ENCODE measurements at regions not wholly inside any gene's neighbourhood (a gene's known extent, or its start where the extent isn't known, plus 50 kb on each side); places are given as distances from the start of the nearest gene placed in this dataset.
"Not testable (repeated sequence)": the region's sequence is repeated elsewhere in the genome, so short reads cannot be mapped to it uniquely, and the experiment has no call there.

- peak in 1 of 9 donors; percentile 14 for TF ChIP-seq CTCF (IDR thresholded peaks at IDR 0.05)
- H3K4me1 ChIP-seq; H3K36me3 ChIP-seq; H3K27me3 ChIP-seq; H3K4me3 ChIP-seq; H3K27ac ChIP-seq; ATAC-seq; H3K9me3 ChIP-seq; DNase-seq; intact Hi-C loops (cut with DNase I): not testable (repeated sequence)
- WGBS, 2 donors = 24 to 28% methylated on average over 8 to 11 of the region's 16 CpGs
Observed at GRCh38 chr16:33938097-33938496, 478.7 kb downstream of the TP53TG3F start.

GRCh38 chr16:33961536-33961935, 502.1 kb downstream of the TP53TG3F start:
- intact Hi-C loops (cut with DNase I); DNase-seq; H3K4me3 ChIP-seq; H3K36me3 ChIP-seq; H3K9me3 ChIP-seq; H3K27ac ChIP-seq; H3K4me1 ChIP-seq; H3K27me3 ChIP-seq; ATAC-seq: not testable (repeated sequence)
- WGBS, 2 donors = 11 to 57% methylated on average over 1 to 2 of the region's 7 CpGs

- intact Hi-C loops (cut with DNase I); H3K27ac ChIP-seq; H3K36me3 ChIP-seq; H3K9me3 ChIP-seq; DNase-seq; H3K4me1 ChIP-seq; ATAC-seq; H3K4me3 ChIP-seq; H3K27me3 ChIP-seq: not testable (repeated sequence)
- no CpG with 5 or more reads among the region's 2 CpGs for WGBS, 2 donors
Observed at GRCh38 chr16:33965534-33965933, 506.1 kb downstream of the TP53TG3F start.

- not testable (repeated sequence) for DNase-seq, ATAC-seq
Observed at GRCh38 chr16:33966855-33967254, 507.4 kb downstream of the TP53TG3F start.

GRCh38 chr16:33974557-33974956, 515.1 kb downstream of the TP53TG3F start:
- H3K36me3 ChIP-seq; H3K27ac ChIP-seq; intact Hi-C loops (cut with DNase I); H3K9me3 ChIP-seq; H3K4me1 ChIP-seq; H3K4me3 ChIP-seq; H3K27me3 ChIP-seq; DNase-seq: not testable (repeated sequence)
- no CpG with 5 or more reads among the region's 8 CpGs for WGBS, 2 donors
- peak in 1 of 8 donors; percentile 4 for ATAC-seq

More at GRCh38 chr16:33966855-33967254, 507.4 kb downstream of the TP53TG3F start:
- H3K9me3 ChIP-seq; H3K27ac ChIP-seq; H3K36me3 ChIP-seq; H3K4me1 ChIP-seq; H3K27me3 ChIP-seq; intact Hi-C loops (cut with DNase I); H3K4me3 ChIP-seq: not testable (repeated sequence)
- WGBS, 2 donors = 54 to 74% methylated on average over 1 of the region's 2 CpGs

- H3K27ac ChIP-seq; H3K9me3 ChIP-seq; DNase-seq; H3K27me3 ChIP-seq; H3K4me1 ChIP-seq; H3K36me3 ChIP-seq; ATAC-seq; intact Hi-C loops (cut with DNase I); H3K4me3 ChIP-seq: not testable (repeated sequence)
- WGBS, 2 donors = no CpG with 5 or more reads among the region's 55 CpGs
Observed at GRCh38 chr16:33975744-33976143, 516.3 kb downstream of the TP53TG3F start.

- H3K4me3 ChIP-seq; H3K27me3 ChIP-seq; H3K4me1 ChIP-seq; ATAC-seq; DNase-seq; H3K9me3 ChIP-seq; H3K36me3 ChIP-seq; intact Hi-C loops (cut with DNase I); H3K27ac ChIP-seq: not testable (repeated sequence)
- WGBS, 2 donors = 80 to 82% methylated on average over 14 to 19 of the region's 25 CpGs
Observed at GRCh38 chr16:33976521-33976920, 517.1 kb downstream of the TP53TG3F start.

GRCh38 chr16:33978784-33979183, 519.4 kb downstream of the TP53TG3F start:
- H3K27me3 ChIP-seq; H3K4me3 ChIP-seq; intact Hi-C loops (cut with DNase I); H3K27ac ChIP-seq; H3K4me1 ChIP-seq; H3K36me3 ChIP-seq; H3K9me3 ChIP-seq: not testable (repeated sequence)
- WGBS, 2 donors = 58% methylated on average over 2 of the region's 6 CpGs; no CpG with 5 or more reads in 1 of the 2 donors
- DNase-seq = peak; percentile 13 to 34
- peak; percentile 83 to 97 (median 92) for ATAC-seq

- H3K9me3 ChIP-seq; DNase-seq; intact Hi-C loops (cut with DNase I); H3K4me1 ChIP-seq; H3K27me3 ChIP-seq; H3K36me3 ChIP-seq; H3K4me3 ChIP-seq; H3K27ac ChIP-seq: not testable (repeated sequence)
- WGBS, 2 donors = no CpG with 5 or more reads among the region's 3 CpGs
- ATAC-seq = peak in 4 of 8 donors; percentile 1 to 34 (median 21)
Observed at GRCh38 chr16:33979613-33980012, 520.2 kb downstream of the TP53TG3F start.

- H3K4me1 ChIP-seq; ATAC-seq; DNase-seq; H3K27ac ChIP-seq; H3K36me3 ChIP-seq; H3K9me3 ChIP-seq; intact Hi-C loops (cut with DNase I); H3K27me3 ChIP-seq; H3K4me3 ChIP-seq: not testable (repeated sequence)
- WGBS, 2 donors = 69 to 72% methylated on average over 3 of the region's 8 CpGs
Observed at GRCh38 chr16:33980736-33981135, 521.3 kb downstream of the TP53TG3F start.

GRCh38 chr16:33984428-33984827, 525.0 kb downstream of the TP53TG3F start:
- H3K27me3 ChIP-seq, H3K27ac ChIP-seq: not testable (repeated sequence)

More at GRCh38 chr16:33984428-33984827, 525.0 kb downstream of the TP53TG3F start:
- H3K36me3 ChIP-seq; H3K4me3 ChIP-seq; H3K9me3 ChIP-seq; intact Hi-C loops (cut with DNase I); H3K4me1 ChIP-seq; DNase-seq; ATAC-seq: not testable (repeated sequence)
- no CpG with 5 or more reads among the region's 5 CpGs for WGBS, 2 donors

Measured in heart right ventricle (tissue), 16 donors.